Cardiac muscle cell (in vitro differentiated cells and primary cell): ENCODE measurements at regions not wholly inside any gene's neighbourhood (a gene's known extent, or its start where the extent isn't known, plus 50 kb on each side); places are given as distances from the start of the nearest gene placed in this dataset.
A peak's percentile ranks its signal among the peaks of the same experiment; 100 is the strongest.

Experiments used
- DNase-seq, 2 donors: peaks; one replicate each; pipeline versions ENCODE4 v3.0.0 to v3.0.0-alpha.2; 2010 to 2017; ENCODE audit warnings: low read depth in 1 of 2, low spot score in 1 of 2
- H3K27ac ChIP-seq: fragments of 200-600 bp; sonication (generic); 2 replicates; pipeline ENCODE4 v1.5.1; 2016
- H3K27me3 ChIP-seq: fragments of 200-600 bp; sonication (generic); 2 replicates; pipeline ENCODE4 v1.6.0; 2016; ENCODE audit warnings: control low read depth
- H3K36me3 ChIP-seq: fragments of 200-600 bp; sonication (generic); 2 replicates; pipeline ENCODE4 v1.5.1; 2016; ENCODE audit warnings: control low read depth
- H3K4me1 ChIP-seq: fragments of 200-600 bp; sonication (generic); 2 replicates; pipeline ENCODE4 v1.8.1; 2017; ENCODE audit warnings: low read depth, mild to moderate bottlenecking, mixed run types
- H3K4me3 ChIP-seq: fragments of 200-600 bp; sonication (generic); 2 replicates; pipeline ENCODE4 v1.5.1; 2016; ENCODE audit warnings: mild to moderate bottlenecking
- H3K9me3 ChIP-seq: fragments of 200-600 bp; sonication (generic); 2 replicates; pipeline ENCODE4 v1.5.1; 2017; ENCODE audit warnings: low read depth, mild to moderate bottlenecking, control low read depth
- TF ChIP-seq, protein P1 (sequence below): IDR thresholded peaks from 2 replicates; pipeline ENCODE4 v1.5.1; 2012; ENCODE audit warnings: low read depth, mild to moderate bottlenecking, low read length

DNA sequence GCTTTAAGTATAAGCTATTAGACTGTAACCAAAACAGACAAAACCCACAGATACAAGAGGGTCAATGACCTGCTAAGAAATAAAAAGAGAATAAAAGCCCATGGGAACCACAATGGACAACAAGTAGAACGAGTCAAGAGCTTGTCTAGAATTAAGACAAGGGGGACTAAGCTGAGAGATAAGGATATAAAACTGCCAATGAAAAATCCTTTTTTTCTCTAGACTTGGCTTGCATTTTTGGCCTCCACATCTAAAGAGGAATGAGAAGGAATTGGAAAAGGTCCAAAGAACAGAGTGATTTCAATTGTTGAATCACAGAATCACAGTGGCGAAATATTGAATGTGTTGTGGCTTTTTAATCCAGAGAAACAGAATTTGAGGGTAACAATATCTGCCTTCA lies 135.7 kb downstream of the QDPR start:
- Histone ChIP-seq H3K9me3 (no peaks in the 10 kb centered on the region), H3K4me1 (no peaks in the 10 kb centered on the region), H3K27me3 (no peaks in the 10 kb centered on the region), H3K4me3 (no peak overlapping the region), H3K36me3 (no peaks in the 10 kb centered on the region), H3K27ac (no peak overlapping the region)
- TF ChIP-seq, protein P1, sequence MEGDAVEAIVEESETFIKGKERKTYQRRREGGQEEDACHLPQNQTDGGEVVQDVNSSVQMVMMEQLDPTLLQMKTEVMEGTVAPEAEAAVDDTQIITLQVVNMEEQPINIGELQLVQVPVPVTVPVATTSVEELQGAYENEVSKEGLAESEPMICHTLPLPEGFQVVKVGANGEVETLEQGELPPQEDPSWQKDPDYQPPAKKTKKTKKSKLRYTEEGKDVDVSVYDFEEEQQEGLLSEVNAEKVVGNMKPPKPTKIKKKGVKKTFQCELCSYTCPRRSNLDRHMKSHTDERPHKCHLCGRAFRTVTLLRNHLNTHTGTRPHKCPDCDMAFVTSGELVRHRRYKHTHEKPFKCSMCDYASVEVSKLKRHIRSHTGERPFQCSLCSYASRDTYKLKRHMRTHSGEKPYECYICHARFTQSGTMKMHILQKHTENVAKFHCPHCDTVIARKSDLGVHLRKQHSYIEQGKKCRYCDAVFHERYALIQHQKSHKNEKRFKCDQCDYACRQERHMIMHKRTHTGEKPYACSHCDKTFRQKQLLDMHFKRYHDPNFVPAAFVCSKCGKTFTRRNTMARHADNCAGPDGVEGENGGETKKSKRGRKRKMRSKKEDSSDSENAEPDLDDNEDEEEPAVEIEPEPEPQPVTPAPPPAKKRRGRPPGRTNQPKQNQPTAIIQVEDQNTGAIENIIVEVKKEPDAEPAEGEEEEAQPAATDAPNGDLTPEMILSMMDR, result no peak
- DNase-seq, result peak in 1 of 2 donors; percentile 81

DNA sequence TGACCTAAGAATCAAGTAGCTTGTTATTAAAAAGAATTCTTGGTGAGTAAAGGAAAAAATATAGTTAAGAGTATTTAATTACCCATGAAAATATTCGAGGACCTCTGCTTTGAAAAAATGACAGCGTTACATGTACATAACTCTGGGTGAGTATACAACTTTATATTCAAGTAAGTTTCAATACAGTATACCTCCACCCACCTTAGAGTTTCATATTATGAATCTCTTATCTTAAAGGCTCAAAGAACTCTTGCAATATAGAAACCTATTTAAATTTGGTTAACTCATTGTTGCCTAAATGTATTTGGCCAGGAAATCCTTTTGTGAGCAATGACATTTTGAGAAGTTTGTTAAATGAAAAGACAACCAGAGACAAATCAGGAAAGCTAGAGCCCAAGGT lies 138.2 kb downstream of the QDPR start:
- Histone ChIP-seq H3K27ac (no peak overlapping the region), H3K36me3 (no peaks in the 10 kb centered on the region), H3K9me3 (no peaks in the 10 kb centered on the region), H3K4me3 (no peak overlapping the region), H3K4me1 (no peaks in the 10 kb centered on the region), H3K27me3 (no peaks in the 10 kb centered on the region)
- TF ChIP-seq, protein P1, result no peak
- DNase-seq, result no peak

DNA sequence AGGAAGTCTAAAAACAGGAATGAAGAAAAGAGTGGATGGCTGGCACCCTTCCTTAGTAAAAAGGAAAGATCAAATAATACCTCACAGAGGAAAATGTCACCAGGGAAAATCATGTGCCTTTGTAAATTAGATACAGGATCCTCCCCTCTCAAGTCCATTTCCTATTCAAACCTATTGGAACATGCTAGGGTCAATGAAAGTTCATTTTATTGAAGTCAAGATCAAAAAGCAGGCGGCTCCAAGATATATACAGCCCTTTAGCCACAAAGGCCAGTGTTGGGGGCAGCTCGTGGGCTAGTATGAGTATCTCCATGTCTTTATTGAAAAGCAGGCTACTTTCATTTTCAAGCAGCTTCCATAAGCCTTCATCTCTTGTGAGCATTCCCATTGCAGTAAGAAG lies 141.1 kb downstream of the QDPR start:
- Histone ChIP-seq H3K27ac (no peak overlapping the region), H3K4me3 (no peak overlapping the region), H3K27me3 (no peaks in the 10 kb centered on the region), H3K9me3 (no peaks in the 10 kb centered on the region), H3K36me3 (no peaks in the 10 kb centered on the region), H3K4me1 (no peaks in the 10 kb centered on the region)
- no peak for DNase-seq
- TF ChIP-seq, protein P1, result no peak

DNA sequence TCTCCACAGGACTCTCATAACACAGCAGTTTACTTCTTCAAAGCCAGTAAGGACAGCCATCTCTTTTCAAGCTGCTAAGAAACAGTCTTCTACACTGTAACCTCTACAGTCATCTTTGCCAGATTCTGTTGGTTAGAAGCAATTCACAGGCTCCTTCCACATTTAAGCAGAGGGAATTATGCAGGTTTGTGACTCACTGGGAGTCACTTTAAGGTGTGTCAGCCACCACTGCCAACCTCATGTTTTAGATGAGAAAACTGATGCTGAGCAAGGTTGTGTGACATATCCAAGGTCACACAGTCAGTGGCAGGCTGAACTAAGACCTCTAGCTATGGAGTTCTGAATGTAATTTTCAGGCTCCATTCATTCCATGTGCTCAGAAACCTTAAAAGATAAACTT lies 143.5 kb downstream of the QDPR start:
- Histone ChIP-seq H3K36me3 (no peaks in the 10 kb centered on the region), H3K27me3 (no peaks in the 10 kb centered on the region), H3K4me3 (no peak overlapping the region), H3K9me3 (no peaks in the 10 kb centered on the region), H3K4me1 (no peaks in the 10 kb centered on the region), H3K27ac (no peak overlapping the region)
- DNase-seq, result no peak
- TF ChIP-seq, protein P1, result no peak

DNA sequence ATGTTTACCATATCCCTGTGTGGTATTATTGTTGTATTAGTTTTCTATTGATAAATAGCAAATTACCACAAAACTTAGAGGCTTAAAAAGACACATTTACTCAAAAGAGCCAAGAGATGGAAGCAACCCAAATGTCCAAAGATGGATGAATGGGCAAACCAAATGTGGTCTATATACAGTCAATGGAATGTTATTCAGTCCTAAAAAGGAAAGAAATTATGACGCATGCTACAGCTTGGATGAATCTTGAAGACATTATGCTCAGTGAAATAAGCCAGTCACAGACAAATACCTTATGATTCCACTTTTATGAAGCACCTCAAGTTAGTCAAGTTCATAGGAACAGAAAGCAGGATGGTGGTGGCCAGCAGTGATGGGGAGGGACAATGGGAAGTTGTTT lies 144.7 kb downstream of the QDPR start:
- Histone ChIP-seq H3K9me3 (no peaks in the 10 kb centered on the region), H3K4me1 (no peaks in the 10 kb centered on the region), H3K4me3 (no peak overlapping the region), H3K36me3 (no peaks in the 10 kb centered on the region), H3K27me3 (no peaks in the 10 kb centered on the region), H3K27ac (no peak overlapping the region)
- no peak for DNase-seq
- TF ChIP-seq, protein P1, result no peak

DNA sequence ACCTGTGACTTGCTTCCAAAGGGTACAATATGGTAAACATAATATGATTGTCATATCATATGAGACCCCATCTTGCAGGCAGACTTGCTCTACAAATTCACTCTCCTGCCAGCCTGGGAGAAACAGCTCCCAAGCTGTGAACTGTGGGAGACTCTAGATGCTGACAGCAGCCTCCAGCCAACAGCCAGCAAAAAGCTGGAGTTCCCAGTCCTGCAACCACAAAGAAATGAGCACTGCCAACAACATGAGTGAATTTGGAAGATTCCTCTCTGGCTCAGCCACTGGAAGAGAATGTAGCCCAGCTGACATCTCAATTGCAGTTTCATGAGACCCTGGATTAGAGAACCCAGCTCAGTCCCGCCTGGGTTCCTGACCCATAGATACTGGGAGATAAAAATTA lies 145.4 kb downstream of the QDPR start:
- peak in 1 of 2 donors; percentile 63 for DNase-seq
- no peaks in the 10 kb centered on the region for H3K4me1 ChIP-seq
- TF ChIP-seq, protein P1, result no peak

More for the DNA sequence above, 145.4 kb downstream of the QDPR start:
- no peak overlapping the region for H3K4me3 ChIP-seq
- H3K27ac ChIP-seq, result no peak overlapping the region
- H3K36me3 ChIP-seq, result no peaks in the 10 kb centered on the region
- H3K27me3 ChIP-seq, result no peaks in the 10 kb centered on the region
- no peaks in the 10 kb centered on the region for H3K9me3 ChIP-seq
